ENCODE measurements at regions not wholly inside any gene's neighbourhood (a gene's known extent, or its start where the extent isn't known, plus 50 kb on each side); places are given as distances from the start of the nearest gene placed in this dataset.

DNA sequence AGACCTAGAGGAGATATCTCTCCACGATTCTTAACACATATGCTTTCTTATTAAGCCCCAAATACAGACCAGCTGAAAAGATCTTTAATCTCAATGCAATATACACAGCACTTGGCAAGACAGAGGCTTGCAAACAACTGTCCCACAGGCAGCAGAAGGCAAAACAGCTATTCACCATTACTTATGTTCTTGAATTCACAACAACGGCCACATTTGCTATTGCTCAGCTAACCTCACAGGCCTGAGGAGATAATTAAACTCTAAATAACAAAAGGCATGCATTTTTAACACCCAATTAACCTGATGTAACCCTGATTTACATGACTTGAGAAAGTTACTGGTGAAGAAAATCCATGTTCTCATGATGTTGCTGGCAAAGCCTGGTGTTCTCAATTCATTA, 216.4 kb downstream of the CRPPA start:
- TF ChIP-seq, protein P1, sequence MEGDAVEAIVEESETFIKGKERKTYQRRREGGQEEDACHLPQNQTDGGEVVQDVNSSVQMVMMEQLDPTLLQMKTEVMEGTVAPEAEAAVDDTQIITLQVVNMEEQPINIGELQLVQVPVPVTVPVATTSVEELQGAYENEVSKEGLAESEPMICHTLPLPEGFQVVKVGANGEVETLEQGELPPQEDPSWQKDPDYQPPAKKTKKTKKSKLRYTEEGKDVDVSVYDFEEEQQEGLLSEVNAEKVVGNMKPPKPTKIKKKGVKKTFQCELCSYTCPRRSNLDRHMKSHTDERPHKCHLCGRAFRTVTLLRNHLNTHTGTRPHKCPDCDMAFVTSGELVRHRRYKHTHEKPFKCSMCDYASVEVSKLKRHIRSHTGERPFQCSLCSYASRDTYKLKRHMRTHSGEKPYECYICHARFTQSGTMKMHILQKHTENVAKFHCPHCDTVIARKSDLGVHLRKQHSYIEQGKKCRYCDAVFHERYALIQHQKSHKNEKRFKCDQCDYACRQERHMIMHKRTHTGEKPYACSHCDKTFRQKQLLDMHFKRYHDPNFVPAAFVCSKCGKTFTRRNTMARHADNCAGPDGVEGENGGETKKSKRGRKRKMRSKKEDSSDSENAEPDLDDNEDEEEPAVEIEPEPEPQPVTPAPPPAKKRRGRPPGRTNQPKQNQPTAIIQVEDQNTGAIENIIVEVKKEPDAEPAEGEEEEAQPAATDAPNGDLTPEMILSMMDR (conservative IDR thresholded peaks at IDR 0.05 in 1 of 2, IDR thresholded peaks at IDR 0.05 in 1 of 2; ENCODE audit: low read depth in 1 of 2, low read length in 2 of 2) = no peak
- TF ChIP-seq EZH2 (IDR thresholded peaks at IDR 0.05; ENCODE audit: low read length, missing control alignments) = no peak
